Femur (tissue), 1 donor: ENCODE measurements at regions not wholly inside any gene's neighbourhood (a gene's known extent, or its start where the extent isn't known, plus 50 kb on each side); places are given as distances from the start of the nearest gene placed in this dataset.
"Not testable (repeated sequence)": the region's sequence is repeated elsewhere in the genome, so short reads cannot be mapped to it uniquely, and the experiment has no call there.

Experiments used
- DNase-seq: peaks from one replicate; pipeline ENCODE4 v3.0.0-alpha.2; 2017

- DNase-seq: no peak
Observed at GRCh38 chr2:83224591-83225200, 1234.4 kb downstream of the SUCLG1 start.

GRCh38 chr2:83221258-83221657 is 1237.8 kb downstream of the SUCLG1 start:
- no peak for DNase-seq

GRCh38 chr2:83217854-83218253 is 1241.2 kb downstream of the SUCLG1 start:
- no peak for DNase-seq

- no peak for DNase-seq
Observed at GRCh38 chr2:83196225-83196624, 1262.9 kb downstream of the SUCLG1 start.

- DNase-seq: no peak
Observed at GRCh38 chr2:83191316-83191715, 1267.8 kb downstream of the SUCLG1 start.

- no peak for DNase-seq
Observed at GRCh38 chr2:83186105-83186760, 1272.8 kb downstream of the SUCLG1 start.

GRCh38 chr2:83180862-83181530 is 1278.1 kb downstream of the SUCLG1 start:
- DNase-seq: not testable (repeated sequence)

- DNase-seq: no peak
Observed at GRCh38 chr2:83176539-83176938, 1282.5 kb downstream of the SUCLG1 start.

GRCh38 chr2:83172841-83173240 is 1286.2 kb downstream of the SUCLG1 start:
- DNase-seq: no peak

- no peak for DNase-seq
Observed at GRCh38 chr2:83168377-83168776, 1290.7 kb downstream of the SUCLG1 start.

GRCh38 chr2:83162421-83162820 is 1296.7 kb downstream of the SUCLG1 start:
- no peak for DNase-seq

GRCh38 chr2:83160571-83160970 is 1298.5 kb downstream of the SUCLG1 start:
- DNase-seq: no peak

GRCh38 chr2:83155826-83156225 is 1303.3 kb downstream of the SUCLG1 start:
- DNase-seq: no peak

- no peak for DNase-seq
Observed at GRCh38 chr2:83143946-83144345, 1315.1 kb downstream of the SUCLG1 start.

GRCh38 chr2:83142934-83143333 is 1316.1 kb downstream of the SUCLG1 start:
- DNase-seq: no peak

- DNase-seq: no peak
Observed at GRCh38 chr2:83115606-83116005, 1343.5 kb downstream of the SUCLG1 start.

GRCh38 chr2:83115155-83115554 is 1343.9 kb downstream of the SUCLG1 start:
- no peak for DNase-seq

GRCh38 chr2:83113953-83114352 is 1345.1 kb downstream of the SUCLG1 start:
- DNase-seq: no peak

- DNase-seq: no peak
Observed at GRCh38 chr2:83112858-83113257, 1346.2 kb downstream of the SUCLG1 start.

- DNase-seq: no peak
Observed at GRCh38 chr2:83109284-83109683, 1349.8 kb downstream of the SUCLG1 start.

GRCh38 chr2:83106853-83107252 is 1352.2 kb downstream of the SUCLG1 start:
- no peak for DNase-seq

GRCh38 chr2:83104202-83104601 is 1354.9 kb downstream of the SUCLG1 start:
- no peak for DNase-seq

- DNase-seq: no peak
Observed at GRCh38 chr2:83103613-83104012, 1355.5 kb downstream of the SUCLG1 start.

- DNase-seq: not testable (repeated sequence)
Observed at GRCh38 chr2:83089051-83089450, 1370.0 kb downstream of the SUCLG1 start.
